ENCODE measurements at regions not wholly inside any gene's neighbourhood (a gene's known extent, or its start where the extent isn't known, plus 50 kb on each side); places are given as distances from the start of the nearest gene placed in this dataset.

DNA sequence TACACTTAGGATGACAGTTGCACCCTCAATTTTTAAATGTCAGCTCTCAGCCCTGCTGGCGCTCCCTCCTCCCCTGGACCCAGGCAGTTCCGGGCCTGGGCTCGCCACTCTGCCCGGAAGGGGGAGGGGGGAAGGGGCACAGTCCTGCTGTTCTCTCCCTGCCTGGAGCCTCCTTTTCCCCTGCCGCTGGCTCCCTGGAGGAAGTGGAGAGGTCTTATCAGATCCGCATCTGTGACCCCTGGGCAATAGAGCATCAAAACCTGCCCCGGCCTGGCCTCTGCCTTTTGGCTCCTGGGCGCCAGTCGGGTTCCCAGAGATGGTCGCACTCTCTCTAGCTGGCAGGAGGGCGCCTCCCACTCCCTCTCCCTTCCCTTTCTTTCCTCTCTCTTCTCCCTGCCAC lies 149.3 kb downstream of the IRF8 start:
- TF ChIP-seq, protein P1, sequence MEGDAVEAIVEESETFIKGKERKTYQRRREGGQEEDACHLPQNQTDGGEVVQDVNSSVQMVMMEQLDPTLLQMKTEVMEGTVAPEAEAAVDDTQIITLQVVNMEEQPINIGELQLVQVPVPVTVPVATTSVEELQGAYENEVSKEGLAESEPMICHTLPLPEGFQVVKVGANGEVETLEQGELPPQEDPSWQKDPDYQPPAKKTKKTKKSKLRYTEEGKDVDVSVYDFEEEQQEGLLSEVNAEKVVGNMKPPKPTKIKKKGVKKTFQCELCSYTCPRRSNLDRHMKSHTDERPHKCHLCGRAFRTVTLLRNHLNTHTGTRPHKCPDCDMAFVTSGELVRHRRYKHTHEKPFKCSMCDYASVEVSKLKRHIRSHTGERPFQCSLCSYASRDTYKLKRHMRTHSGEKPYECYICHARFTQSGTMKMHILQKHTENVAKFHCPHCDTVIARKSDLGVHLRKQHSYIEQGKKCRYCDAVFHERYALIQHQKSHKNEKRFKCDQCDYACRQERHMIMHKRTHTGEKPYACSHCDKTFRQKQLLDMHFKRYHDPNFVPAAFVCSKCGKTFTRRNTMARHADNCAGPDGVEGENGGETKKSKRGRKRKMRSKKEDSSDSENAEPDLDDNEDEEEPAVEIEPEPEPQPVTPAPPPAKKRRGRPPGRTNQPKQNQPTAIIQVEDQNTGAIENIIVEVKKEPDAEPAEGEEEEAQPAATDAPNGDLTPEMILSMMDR (IDR thresholded peaks at IDR 0.05): no peak
- TF ChIP-seq POLR2A (IDR thresholded peaks at IDR 0.05): no peak

Measured in testis (tissue), 2 donors.